ENCODE measurements at regions not wholly inside any gene's neighbourhood (a gene's known extent, or its start where the extent isn't known, plus 50 kb on each side); places are given as distances from the start of the nearest gene placed in this dataset.

DNA sequence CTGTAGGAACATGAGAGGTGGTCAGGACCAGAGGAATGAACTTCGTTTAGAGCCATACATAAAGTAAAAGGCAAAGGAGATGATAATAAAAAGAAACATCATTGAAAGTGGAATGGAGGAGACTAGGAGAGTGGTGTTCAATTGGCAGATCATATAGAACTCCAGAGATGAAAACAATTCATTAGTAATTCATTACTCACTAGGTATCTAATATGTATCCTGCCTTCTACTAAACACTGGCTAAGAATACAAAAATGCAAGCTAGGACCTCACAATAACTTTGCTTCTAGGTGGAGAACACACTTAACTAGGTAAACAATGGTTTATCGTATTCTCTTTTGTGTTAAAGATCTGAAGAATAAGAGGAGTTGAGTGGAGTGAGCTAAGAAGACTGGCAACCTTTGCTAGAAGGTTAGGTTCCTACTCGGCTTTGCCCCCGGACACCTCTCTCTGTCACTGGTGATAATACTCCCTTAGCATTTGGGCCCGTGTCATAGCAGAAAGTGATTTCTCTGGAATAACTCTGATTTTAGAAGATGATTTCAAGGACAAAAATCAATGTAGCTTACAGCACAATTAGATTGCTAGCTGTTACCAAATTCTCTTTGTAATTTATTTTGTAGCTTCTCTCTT lies 88.6 kb upstream of the IFNE start:
- Mint-ChIP-seq H3K27me3 (ENCODE audit: low read depth) (peaks cover 32% of the 10 kb centered on the region), H3K36me3 (ENCODE audit: insufficient read depth in 2 of 2) (no peaks in the 10 kb centered on the region), H3K9me3 (no peaks in the 10 kb centered on the region), H3K27ac (no peak overlapping the region), H3K4me3 (no peak overlapping the region), H3K4me1 (ENCODE audit: low read depth) (no peaks in the 10 kb centered on the region)
- no peak for ATAC-seq (replicated peaks in 1 of 2)
- DNase-seq, result no peak

DNA sequence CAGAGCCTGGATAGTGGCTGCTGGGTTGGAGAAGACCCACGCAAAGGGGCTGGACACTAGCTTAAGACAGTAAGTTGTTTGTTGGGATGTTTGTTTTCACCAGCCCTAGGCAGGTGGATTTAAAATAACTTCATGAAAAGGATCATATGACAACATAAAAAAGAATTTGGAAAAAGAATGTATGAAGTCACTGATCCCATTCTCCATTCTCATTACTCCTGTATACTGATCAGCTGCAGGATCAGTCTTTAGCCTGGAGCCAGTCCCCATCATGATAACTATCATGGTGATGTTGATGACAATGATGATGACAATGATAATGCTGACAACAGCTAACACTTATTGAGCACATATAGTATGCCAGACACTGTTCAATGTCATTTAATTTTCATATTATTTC lies 92.1 kb upstream of the IFNE start:
- Mint-ChIP-seq H3K27me3 (ENCODE audit: low read depth) (peaks cover 16% of the 10 kb centered on the region), H3K4me1 (ENCODE audit: low read depth) (peaks cover 32% of the 10 kb centered on the region), H3K27ac (no peak overlapping the region), H3K36me3 (ENCODE audit: insufficient read depth in 2 of 2) (no peaks in the 10 kb centered on the region), H3K4me3 (no peak overlapping the region), H3K9me3 (no peaks in the 10 kb centered on the region)
- DNase-seq (no peak), ATAC-seq (replicated peaks in 1 of 2) (no peak)

DNA sequence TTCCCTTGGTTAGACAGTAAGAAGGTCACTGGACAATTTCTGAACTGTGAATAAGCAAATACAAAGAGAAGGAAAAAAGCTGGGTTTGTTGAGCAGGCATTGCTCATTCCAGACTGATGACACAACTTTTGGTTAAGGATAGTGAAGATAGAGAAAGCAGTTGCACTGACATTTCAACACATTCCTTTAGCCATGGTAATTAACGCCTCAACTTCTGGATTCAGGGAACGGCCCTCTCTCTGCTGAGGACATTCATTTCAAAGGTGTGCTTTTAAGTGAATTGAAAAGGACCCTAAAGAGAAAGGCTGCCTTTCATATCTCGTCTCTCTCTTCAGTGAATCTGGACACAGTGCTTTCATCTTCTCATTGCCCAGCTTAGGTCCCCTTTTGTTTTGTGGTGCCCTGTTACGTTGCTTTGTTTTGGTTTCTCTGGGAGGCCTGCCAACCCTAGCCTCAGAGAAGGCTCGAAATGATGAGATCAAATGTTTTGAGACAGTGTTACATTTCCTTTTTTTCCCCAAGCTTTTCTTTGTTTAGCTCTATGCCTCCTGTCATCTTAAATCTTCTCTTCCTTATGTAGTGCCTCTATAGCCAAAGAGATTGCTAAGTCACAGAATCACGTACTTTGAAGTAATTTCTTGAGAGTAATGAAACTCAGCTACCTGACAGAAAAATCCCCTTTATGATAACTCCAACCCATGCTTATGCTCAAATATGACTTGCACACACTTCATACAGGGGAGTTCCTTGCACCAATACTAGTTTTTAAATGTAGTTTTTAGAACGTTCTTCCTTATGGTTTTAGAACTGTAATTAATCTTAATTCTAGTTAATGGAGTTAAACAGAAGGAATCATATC lies 94.4 kb upstream of the IFNE start:
- Mint-ChIP-seq H3K4me1 (ENCODE audit: low read depth) (peaks cover 37% of the 10 kb centered on the region), H3K9me3 (no peaks in the 10 kb centered on the region), H3K36me3 (ENCODE audit: insufficient read depth in 2 of 2) (no peaks in the 10 kb centered on the region), H3K27ac (peak overlapping the region; percentile 82), H3K27me3 (ENCODE audit: low read depth) (peaks cover 16% of the 10 kb centered on the region), H3K4me3 (peak overlapping the region; percentile 18 to 37)
- DNase-seq (peak; percentile 62 to 67), ATAC-seq (replicated peaks in 1 of 2) (peak; percentile 88 to 92)

DNA sequence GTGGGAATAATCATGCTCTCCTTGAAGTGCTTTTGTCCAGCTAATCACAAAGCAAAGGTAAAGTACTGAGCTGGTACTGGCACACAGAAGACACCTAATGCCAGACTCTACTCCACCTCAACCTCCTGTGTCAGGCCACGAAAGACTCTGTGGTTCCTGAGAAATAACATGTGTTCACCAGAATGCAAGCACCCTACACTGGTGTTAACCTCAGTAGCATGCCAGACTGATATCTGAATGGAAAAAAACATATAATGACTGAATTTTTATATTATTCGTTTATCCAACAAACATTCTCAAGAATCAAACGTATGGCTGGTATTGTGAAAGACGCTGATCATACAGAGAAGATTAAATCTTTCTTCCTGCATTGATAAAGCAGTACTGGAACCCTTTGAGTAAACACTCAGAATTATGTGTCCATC lies 97.1 kb upstream of the IFNE start:
- Mint-ChIP-seq H3K9me3 (no peaks in the 10 kb centered on the region), H3K27me3 (ENCODE audit: low read depth) (no peaks in the 10 kb centered on the region), H3K4me3 (peak overlapping the region; percentile 77 to 90), H3K4me1 (ENCODE audit: low read depth) (peaks cover 43% of the 10 kb centered on the region), H3K27ac (peak overlapping the region; percentile 33), H3K36me3 (ENCODE audit: insufficient read depth in 2 of 2) (no peaks in the 10 kb centered on the region)
- DNase-seq (peak in 1 of 2 donors; percentile 34), ATAC-seq (replicated peaks in 1 of 2) (peak; percentile 42 to 54)

DNA sequence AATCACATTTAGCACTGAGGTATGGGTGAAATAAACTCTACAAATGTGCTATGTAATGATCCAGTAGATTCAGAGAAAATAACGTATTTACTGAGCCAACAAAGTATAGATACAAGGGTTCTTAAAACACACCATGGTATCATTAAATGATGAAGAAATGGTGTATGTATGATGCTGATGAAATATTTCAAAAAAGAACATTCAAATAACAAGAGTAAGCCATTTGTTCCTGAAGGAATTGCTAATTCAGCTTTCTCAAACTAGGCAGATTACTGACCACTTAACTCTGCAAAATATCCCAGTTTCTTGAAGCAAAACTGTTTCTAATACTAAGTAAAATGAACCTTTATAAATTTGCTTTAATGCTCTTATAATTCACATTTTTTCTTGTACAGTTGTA lies 97.6 kb upstream of the IFNE start:
- H3K4me1 Mint-ChIP-seq (ENCODE audit: low read depth), result peaks cover 43% of the 10 kb centered on the region
- H3K4me3 Mint-ChIP-seq, result no peak overlapping the region
- no peak for DNase-seq
- H3K27ac Mint-ChIP-seq, result no peak overlapping the region
- H3K27me3 Mint-ChIP-seq (ENCODE audit: low read depth), result peaks cover 2% of the 10 kb centered on the region
- no peaks in the 10 kb centered on the region for H3K36me3 Mint-ChIP-seq (ENCODE audit: insufficient read depth in 2 of 2)
- H3K9me3 Mint-ChIP-seq, result no peaks in the 10 kb centered on the region
- no peak for ATAC-seq (replicated peaks in 1 of 2)

DNA sequence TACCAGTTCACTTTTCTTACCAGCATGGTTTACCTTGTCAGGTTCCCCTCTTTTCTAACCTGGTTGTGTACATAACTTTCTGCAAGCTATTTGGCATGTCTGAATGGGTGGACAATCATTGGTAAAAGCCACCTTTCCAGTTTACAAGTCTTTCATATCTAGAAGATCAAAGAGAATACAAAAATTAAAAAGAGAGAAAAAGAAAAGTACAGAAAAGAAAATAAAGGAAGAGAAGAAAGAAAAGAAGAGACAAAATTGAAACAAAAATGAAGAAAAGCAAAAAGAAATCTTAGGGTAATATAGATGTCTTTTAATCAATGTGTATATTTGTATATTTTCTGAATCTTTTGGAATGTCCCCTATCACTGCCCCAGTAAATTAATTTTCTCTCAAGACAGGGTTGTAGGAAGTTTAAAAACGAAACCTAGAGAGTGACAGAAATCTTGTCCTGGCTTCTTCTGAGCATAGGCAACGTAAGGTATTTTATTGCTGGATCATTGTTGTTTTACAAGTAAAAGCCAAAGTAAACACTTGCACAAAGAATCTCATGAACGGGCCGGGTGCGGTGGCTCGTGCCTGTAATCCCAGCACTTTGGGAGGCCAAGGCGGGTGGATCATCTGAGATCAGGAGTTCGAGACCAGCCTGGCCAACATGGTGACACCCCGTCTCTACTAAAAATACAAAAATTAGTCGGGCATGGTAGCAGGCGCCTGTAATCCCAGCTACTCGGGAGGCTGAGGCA lies 98.7 kb upstream of the IFNE start:
- no peak overlapping the region for H3K4me3 Mint-ChIP-seq
- ATAC-seq (replicated peaks in 1 of 2) (no peak), DNase-seq (no peak)
- no peak overlapping the region for H3K27ac Mint-ChIP-seq
- H3K27me3 Mint-ChIP-seq (ENCODE audit: low read depth), result peaks cover 6% of the 10 kb centered on the region
- peaks cover 43% of the 10 kb centered on the region for H3K4me1 Mint-ChIP-seq (ENCODE audit: low read depth)
- H3K36me3 Mint-ChIP-seq (ENCODE audit: insufficient read depth in 2 of 2), result no peaks in the 10 kb centered on the region
- H3K9me3 Mint-ChIP-seq, result no peaks in the 10 kb centered on the region

DNA sequence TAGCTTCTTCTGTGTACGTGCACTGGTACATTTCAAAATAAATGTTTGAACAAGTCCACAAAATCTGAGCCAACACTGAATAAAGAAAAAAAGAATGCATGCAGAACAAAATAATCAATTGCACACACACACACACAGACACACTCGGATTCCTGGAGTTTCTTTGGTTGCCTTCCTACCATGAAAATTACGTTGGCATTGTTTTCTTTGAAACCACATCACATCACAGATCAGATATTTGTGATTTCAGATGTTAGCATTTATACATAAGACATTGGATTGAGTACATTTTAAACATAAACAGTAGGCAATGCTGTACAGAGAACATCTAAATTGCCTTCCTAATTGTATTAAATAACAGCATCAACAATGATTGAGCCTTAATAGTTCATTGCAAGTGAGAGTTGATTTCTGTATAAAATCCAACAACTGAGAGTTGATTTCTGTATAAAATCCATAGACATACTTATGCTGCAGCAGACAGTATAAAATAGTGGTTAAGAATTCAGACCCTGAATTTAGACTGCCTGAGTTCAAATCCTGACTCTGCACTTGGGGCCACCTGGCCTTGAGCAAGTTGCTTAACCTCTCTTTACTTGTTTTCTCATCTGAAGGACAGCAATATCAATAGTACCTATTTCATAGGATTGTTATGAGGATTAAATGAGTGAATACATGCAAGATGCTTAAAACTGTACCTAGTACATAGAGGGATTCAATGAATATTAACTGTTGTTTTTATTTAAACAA lies 101.7 kb upstream of the IFNE start:
- H3K36me3 Mint-ChIP-seq (ENCODE audit: insufficient read depth in 2 of 2), result no peaks in the 10 kb centered on the region
- peaks cover 6% of the 10 kb centered on the region for H3K27me3 Mint-ChIP-seq (ENCODE audit: low read depth)
- ATAC-seq (replicated peaks in 1 of 2), result no peak

DNA sequence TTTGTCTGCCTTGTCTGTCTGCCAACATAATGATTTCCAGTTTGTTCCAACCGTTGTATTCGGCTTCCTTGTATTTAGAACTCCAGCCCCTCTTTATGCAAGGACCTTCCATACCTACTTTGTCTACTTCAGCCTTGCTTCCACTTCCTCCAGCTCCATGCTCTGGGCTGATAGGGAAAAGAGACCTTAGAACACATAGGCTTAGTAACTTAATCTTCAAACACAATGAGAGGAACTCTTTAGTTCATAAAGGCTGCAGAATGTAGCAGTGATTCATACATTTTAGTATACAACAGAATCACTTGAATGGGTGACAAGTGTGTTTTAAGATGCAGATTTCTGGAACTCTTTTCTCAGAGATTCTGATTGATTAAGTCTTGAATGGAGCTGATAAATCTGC lies 102.8 kb upstream of the IFNE start:
- Mint-ChIP-seq H3K36me3 (ENCODE audit: insufficient read depth in 2 of 2) (no peaks in the 10 kb centered on the region), H3K27me3 (ENCODE audit: low read depth) (peaks cover 6% of the 10 kb centered on the region), H3K27ac (no peak overlapping the region), H3K4me1 (ENCODE audit: low read depth) (peaks cover 6% of the 10 kb centered on the region), H3K4me3 (no peak overlapping the region), H3K9me3 (no peaks in the 10 kb centered on the region)
- ATAC-seq (replicated peaks in 1 of 2), result no peak
- DNase-seq, result no peak

More for the DNA sequence above, 101.7 kb upstream of the IFNE start:
- peaks cover 16% of the 10 kb centered on the region for H3K4me1 Mint-ChIP-seq (ENCODE audit: low read depth)
- DNase-seq, result no peak
- H3K4me3 Mint-ChIP-seq, result no peak overlapping the region
- H3K9me3 Mint-ChIP-seq, result no peaks in the 10 kb centered on the region
- no peak overlapping the region for H3K27ac Mint-ChIP-seq

DNA sequence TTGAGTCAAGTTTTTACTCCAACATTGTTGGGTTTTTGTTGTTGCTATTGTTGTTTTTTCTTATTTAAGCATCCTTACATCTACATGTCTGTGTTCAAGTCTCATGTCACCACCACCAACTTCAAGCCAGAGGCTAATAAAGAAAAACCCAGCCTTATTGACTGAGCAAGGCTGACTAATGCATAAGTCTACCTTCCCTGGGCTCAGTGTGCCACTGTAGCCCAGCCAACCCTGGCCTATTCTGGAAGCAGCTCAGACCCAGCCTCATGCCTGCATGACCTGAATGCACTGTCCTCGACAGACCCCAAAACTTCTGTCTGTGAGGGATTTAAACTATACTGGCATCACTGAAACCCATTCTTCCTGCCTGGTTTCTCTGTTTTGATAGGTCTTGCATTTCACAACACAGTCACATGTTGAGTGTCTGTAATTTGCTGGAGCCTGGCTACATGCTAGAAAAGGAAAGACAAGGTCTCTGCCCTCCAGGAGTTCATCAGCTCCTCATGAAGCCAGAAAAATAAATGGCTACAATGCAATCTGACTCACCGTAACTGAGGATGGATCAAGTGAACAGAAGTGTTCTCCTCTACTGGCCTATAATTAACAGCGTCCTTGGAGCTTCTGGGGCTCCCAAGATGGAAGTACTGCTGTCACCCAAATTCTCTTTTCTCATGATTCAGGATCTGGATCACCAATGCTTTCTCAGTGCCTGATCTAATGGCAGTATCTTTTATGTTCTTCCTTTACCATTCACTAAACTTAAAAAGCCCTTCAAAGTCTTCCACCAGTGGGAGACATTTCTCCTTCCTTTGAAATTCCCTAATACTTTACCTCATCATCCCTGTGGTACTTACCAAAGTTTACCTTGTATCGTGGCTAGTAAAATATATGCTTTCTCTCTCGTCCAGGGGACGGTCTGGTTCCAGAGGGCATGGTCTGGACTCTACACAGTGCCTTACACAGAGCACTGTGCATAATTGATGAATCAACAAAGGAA lies 103.9 kb upstream of the IFNE start:
- peaks cover 6% of the 10 kb centered on the region for H3K27me3 Mint-ChIP-seq (ENCODE audit: low read depth)
- DNase-seq (no peak), ATAC-seq (replicated peaks in 1 of 2) (no peak)
- no peaks in the 10 kb centered on the region for H3K36me3 Mint-ChIP-seq (ENCODE audit: insufficient read depth in 2 of 2)
- no peak overlapping the region for H3K4me3 Mint-ChIP-seq
- no peaks in the 10 kb centered on the region for H3K9me3 Mint-ChIP-seq
- H3K27ac Mint-ChIP-seq, result no peak overlapping the region
- H3K4me1 Mint-ChIP-seq (ENCODE audit: low read depth), result peaks cover 11% of the 10 kb centered on the region

DNA sequence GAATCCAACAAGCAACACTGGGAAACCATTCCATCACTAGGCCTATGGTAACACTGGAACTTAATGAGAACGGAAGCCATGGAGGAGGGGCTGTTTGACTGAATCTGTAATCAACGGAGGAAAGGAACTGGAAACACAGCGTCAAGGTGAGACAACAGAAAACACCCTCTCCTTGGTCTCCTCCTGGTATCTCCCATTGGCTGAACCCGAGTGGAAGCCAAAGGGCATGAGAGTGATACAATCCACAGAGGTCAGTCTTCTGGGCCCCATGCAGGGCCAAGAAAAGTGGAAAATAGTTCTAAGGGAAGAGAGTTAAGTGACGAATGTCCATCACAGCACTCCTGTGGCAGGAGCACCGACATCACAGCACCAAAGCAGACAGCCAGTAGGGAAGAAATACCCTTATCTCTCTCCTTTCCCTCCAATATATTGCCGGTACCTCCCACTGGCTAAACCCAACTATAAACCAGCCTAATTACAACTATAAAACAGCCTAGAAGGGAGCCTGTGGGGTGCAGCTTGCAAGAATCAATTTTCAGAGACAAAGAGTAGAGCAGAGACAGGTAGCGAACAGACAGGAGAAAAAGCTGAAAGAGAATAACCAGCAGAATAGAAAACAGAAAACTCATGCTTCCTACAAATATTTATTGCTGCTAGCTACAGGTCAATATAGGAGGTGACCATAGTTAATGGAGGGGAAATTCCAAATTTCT lies 107.4 kb upstream of the IFNE start:
- Mint-ChIP-seq H3K27me3 (ENCODE audit: low read depth) (peaks cover 6% of the 10 kb centered on the region), H3K36me3 (ENCODE audit: insufficient read depth in 2 of 2) (no peaks in the 10 kb centered on the region), H3K4me1 (ENCODE audit: low read depth) (peaks cover 20% of the 10 kb centered on the region), H3K9me3 (no peaks in the 10 kb centered on the region), H3K4me3 (no peak overlapping the region), H3K27ac (no peak overlapping the region)
- DNase-seq (no peak), ATAC-seq (replicated peaks in 1 of 2) (no peak)

DNA sequence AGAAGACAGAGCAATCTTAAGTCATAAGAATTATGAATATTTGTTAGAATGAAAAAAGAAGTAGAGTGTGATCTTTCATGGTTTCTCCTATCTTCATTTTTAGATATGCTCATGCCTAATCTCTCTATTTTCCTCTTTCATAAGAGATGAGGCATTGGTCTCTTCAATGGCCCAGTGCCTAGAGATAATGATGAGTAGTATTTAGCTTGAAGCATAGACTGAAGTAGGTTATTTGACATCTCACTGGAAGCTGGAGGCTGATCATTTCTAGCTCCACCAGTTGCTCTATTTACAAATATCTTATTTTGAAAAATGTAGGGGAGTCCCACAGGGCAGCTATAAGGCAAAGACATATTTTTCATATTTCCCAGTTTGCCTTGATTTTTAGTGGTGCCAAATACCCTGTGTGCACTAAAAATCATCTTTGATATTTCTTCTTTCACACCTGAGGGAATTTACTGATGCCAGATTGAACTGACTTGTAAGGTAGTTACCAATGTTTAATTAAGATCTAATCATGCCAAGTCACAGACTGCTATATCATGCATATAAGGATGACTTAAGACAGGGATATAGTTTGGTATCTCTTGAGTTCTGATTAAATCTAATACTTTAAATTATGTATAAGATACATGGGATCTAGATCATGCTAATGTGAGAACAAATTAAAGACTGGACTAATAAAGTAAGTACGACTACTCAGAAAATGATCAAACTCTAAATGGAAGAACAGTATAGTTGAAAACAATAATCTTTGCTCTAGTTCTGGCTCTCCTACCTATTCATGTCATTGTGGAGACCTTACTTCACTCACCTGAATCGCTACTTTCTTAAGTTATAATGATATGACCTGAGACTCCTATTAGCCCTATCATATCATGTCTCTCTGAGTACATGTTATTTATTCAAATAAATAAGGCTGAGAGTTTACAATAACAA lies 108.2 kb upstream of the IFNE start:
- Mint-ChIP-seq H3K27ac (no peak overlapping the region), H3K27me3 (ENCODE audit: low read depth) (peaks cover under 1% of the 10 kb centered on the region), H3K4me3 (no peak overlapping the region), H3K9me3 (no peaks in the 10 kb centered on the region), H3K36me3 (ENCODE audit: insufficient read depth in 2 of 2) (no peaks in the 10 kb centered on the region), H3K4me1 (ENCODE audit: low read depth) (peaks cover 20% of the 10 kb centered on the region)
- ATAC-seq (replicated peaks in 1 of 2) (no peak), DNase-seq (no peak)
